Stimulated activated CD4-positive, alpha-beta T cell treated with anti-CD3 and anti-CD28 coated beads, Interleukin-12 subunit alpha, Interleukin-12 subunit beta, amount 100 ng/mL, for 48 hours (primary cell): ENCODE measurements at regions not wholly inside any gene's neighbourhood (a gene's known extent, or its start where the extent isn't known, plus 50 kb on each side); places are given as distances from the start of the nearest gene placed in this dataset.
"Not testable (repeated sequence)": the region's sequence is repeated elsewhere in the genome, so short reads cannot be mapped to it uniquely, and the experiment has no call there.

Experiments
- DNase-seq, 3 donors: peaks; one replicate each; pipeline ENCODE4 v3.0.0-alpha.2; 2020; ENCODE audit warnings: low read depth in 2 of 3, low spot score in 1 of 3

GRCh38 chr16:22572331-22573224 lies 61.9 kb downstream of the NPIPB5 start:
- not testable (repeated sequence) for DNase-seq

GRCh38 chr16:22573225-22573530 lies 62.5 kb downstream of the NPIPB5 start:
- not testable (repeated sequence) for DNase-seq

- not testable (repeated sequence) for DNase-seq
Observed at GRCh38 chr16:22576506-22576905, 65.8 kb downstream of the NPIPB5 start.

- DNase-seq, result not testable (repeated sequence)
Observed at GRCh38 chr16:22583195-22583594, 72.5 kb downstream of the NPIPB5 start.

GRCh38 chr16:22584459-22584858 lies 73.8 kb downstream of the NPIPB5 start:
- DNase-seq, result not testable (repeated sequence)

GRCh38 chr16:22584941-22585340 lies 74.2 kb downstream of the NPIPB5 start:
- DNase-seq, result not testable (repeated sequence)

- DNase-seq, result not testable (repeated sequence)
Observed at GRCh38 chr16:22585431-22585830, 74.7 kb downstream of the NPIPB5 start.

- not testable (repeated sequence) for DNase-seq
Observed at GRCh38 chr16:22586732-22587131, 76.0 kb downstream of the NPIPB5 start.

- not testable (repeated sequence) for DNase-seq
Observed at GRCh38 chr16:22589757-22590156, 79.1 kb downstream of the NPIPB5 start.

GRCh38 chr16:22596445-22597045 lies 85.9 kb downstream of the NPIPB5 start:
- DNase-seq, result not testable (repeated sequence)

GRCh38 chr16:22603744-22604143 lies 93.1 kb downstream of the NPIPB5 start:
- not testable (repeated sequence) for DNase-seq

- not testable (repeated sequence) for DNase-seq
Observed at GRCh38 chr16:22606619-22607018, 95.9 kb downstream of the NPIPB5 start.

GRCh38 chr16:22609798-22610197 lies 99.1 kb downstream of the NPIPB5 start:
- not testable (repeated sequence) for DNase-seq

GRCh38 chr16:22611128-22611527 lies 100.4 kb downstream of the NPIPB5 start:
- not testable (repeated sequence) for DNase-seq

GRCh38 chr16:22614271-22614947 lies 103.7 kb downstream of the NPIPB5 start:
- DNase-seq, result no peak

- DNase-seq, result no peak
Observed at GRCh38 chr16:22618842-22619241, 108.2 kb downstream of the NPIPB5 start.

- DNase-seq, result no peak
Observed at GRCh38 chr16:22621586-22622155, 111.0 kb downstream of the NPIPB5 start.

- no peak for DNase-seq
Observed at GRCh38 chr16:22622703-22623102, 112.0 kb downstream of the NPIPB5 start.

GRCh38 chr16:22623351-22623781 lies 112.7 kb downstream of the NPIPB5 start:
- DNase-seq, result no peak

- no peak for DNase-seq
Observed at GRCh38 chr16:22624038-22624799, 113.5 kb downstream of the NPIPB5 start.
